ENCODE measurements at regions not wholly inside any gene's neighbourhood (a gene's known extent, or its start where the extent isn't known, plus 50 kb on each side); places are given as distances from the start of the nearest gene placed in this dataset.

GRCh38 chr1:212217633-212218032 lies 67.6 kb upstream of the PPP2R5A start:
- TF ChIP-seq CTCF (IDR thresholded peaks at IDR 0.05; ENCODE audit: extremely low read depth in 1 of 2, insufficient read depth in 1 of 2, low read depth in 1 of 2, low read length in 2 of 2) = no peak
- TF ChIP-seq POLR2AphosphoS5 (IDR thresholded peaks at IDR 0.05; ENCODE audit: insufficient read depth, low read depth, low read length) = no peak
- TF ChIP-seq MYC (IDR thresholded peaks at IDR 0.05; ENCODE audit: low read depth, low read length) = no peak
- no peak for TF ChIP-seq POLR2A (IDR thresholded peaks at IDR 0.05; ENCODE audit: low read depth, low read length)
- no peak for TF ChIP-seq FOS (IDR thresholded peaks at IDR 0.05; ENCODE audit: borderline replicate concordance, insufficient read depth, low read length)
- no peak for TF ChIP-seq JUN (IDR thresholded peaks at IDR 0.05; ENCODE audit: borderline replicate concordance, insufficient read depth, insufficient read length, low read depth)
